Retinal pigment epithelial cell (primary cell): ENCODE measurements at regions not wholly inside any gene's neighbourhood (a gene's known extent, or its start where the extent isn't known, plus 50 kb on each side); places are given as distances from the start of the nearest gene placed in this dataset.

Experiments used
- DNase-seq: peaks from one replicate; pipeline ENCODE4 v3.0.0-alpha.2; 2010; ENCODE audit warnings: low read depth
- H3K4me3 ChIP-seq: 2 replicates; pipeline ENCODE4 v1.5.1; 2011; ENCODE audit warnings: mild to moderate bottlenecking, low read length, control low read depth, moderate library complexity
- CTCF ChIP-seq: conservative IDR thresholded peaks from 2 replicates; pipeline ENCODE4 v1.5.1; 2011; ENCODE audit warnings: low read depth, low read length, control low read depth, inconsistent platforms

GRCh38 chr1:88350648-88351047, 333.4 kb upstream of the PKN2 start:
- TF ChIP-seq CTCF: no peak
- H3K4me3 ChIP-seq: no peak overlapping the region
- DNase-seq: no peak

- no peak for TF ChIP-seq CTCF
- no peak overlapping the region for H3K4me3 ChIP-seq
- no peak for DNase-seq
These were observed 332.1 kb upstream of the PKN2 start for GRCh38 chr1:88351960-88352359.

- TF ChIP-seq CTCF: no peak
- DNase-seq: no peak
- no peak overlapping the region for H3K4me3 ChIP-seq
These were observed 329.8 kb upstream of the PKN2 start for GRCh38 chr1:88354256-88354655.

GRCh38 chr1:88357729-88358128, 326.3 kb upstream of the PKN2 start:
- H3K4me3 ChIP-seq: no peak overlapping the region
- DNase-seq: no peak
- no peak for TF ChIP-seq CTCF

- TF ChIP-seq CTCF: no peak
- no peak overlapping the region for H3K4me3 ChIP-seq
- DNase-seq: no peak
These were observed 312.5 kb upstream of the PKN2 start for GRCh38 chr1:88371436-88372023.

- DNase-seq: no peak
- H3K4me3 ChIP-seq: no peak overlapping the region
- TF ChIP-seq CTCF: no peak
These were observed 308.1 kb upstream of the PKN2 start for GRCh38 chr1:88375977-88376376.

- no peak overlapping the region for H3K4me3 ChIP-seq
- no peak for DNase-seq
- TF ChIP-seq CTCF: no peak
These were observed 307.7 kb upstream of the PKN2 start for GRCh38 chr1:88376421-88376820.
